Amniotic stem cell (primary cell): ENCODE measurements at regions not wholly inside any gene's neighbourhood (a gene's known extent, or its start where the extent isn't known, plus 50 kb on each side); places are given as distances from the start of the nearest gene placed in this dataset.

ENCODE experiments used
- DNase-seq: peaks from one replicate; lab custom pipeline; 2025; lab: John Stamatoyannopoulos, UW

DNA sequence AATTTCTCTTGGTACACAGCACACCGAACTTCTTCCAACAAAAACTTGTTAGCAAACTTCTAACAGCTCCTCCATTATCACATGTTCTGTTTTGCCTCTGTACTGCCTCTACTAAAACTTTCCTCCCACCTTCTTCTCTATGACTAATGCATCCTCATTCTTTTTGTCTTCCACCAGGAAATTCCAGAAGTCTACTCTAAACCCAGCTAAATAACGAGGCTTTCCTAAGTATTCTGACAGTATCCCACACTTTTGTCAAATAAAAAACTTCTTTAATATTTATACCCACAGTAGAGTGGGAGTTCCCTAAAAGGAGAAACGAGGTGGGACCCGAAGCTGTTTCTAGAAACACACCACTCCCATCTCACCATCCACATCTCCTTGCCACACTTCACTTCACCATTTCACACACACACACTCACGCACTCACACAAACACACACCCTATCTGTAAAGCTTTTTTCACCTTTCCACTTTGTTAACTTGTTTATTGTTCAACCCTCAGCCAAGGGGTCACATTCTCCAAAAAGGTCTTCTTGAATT lies 280.3 kb downstream of the ARAP2 start:
- DNase-seq: no peak

DNA sequence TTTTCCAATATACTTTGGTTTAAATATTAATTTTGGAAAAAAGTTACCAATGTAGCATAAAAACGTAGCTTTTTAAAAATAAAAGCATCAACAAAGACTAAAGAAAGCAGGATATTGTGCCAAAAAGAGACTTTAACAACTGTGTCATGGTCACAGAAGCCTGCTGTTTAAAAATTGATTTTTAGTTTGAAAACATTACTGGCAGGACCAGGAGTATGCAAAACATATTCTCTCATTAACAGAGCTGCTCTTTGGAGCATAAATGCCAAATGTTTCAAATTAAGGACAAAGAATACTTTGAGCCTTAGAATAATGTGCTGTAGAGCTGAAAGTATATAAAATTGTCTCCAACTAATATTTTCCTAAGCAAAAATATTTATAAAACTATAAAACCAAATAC lies 279.0 kb downstream of the ARAP2 start:
- no peak for DNase-seq

DNA sequence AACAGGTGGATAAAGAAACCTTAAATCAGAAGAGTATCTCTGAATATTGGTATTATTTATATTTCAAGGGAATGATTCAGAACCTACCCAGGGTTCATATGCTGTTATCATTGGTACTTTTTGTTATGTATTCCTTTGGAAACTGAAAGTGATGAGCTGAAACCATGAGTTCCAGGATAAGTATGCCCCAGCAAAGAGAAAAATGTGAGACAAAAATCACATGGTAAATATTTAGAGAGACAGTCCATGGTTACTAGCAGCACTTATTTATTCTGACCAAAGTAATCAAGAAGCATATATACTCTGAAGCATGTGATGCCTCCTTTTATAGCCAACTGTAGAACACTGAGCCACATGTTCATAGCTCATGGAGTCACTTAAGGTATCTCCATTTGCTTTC lies 277.7 kb downstream of the ARAP2 start:
- no peak for DNase-seq

DNA sequence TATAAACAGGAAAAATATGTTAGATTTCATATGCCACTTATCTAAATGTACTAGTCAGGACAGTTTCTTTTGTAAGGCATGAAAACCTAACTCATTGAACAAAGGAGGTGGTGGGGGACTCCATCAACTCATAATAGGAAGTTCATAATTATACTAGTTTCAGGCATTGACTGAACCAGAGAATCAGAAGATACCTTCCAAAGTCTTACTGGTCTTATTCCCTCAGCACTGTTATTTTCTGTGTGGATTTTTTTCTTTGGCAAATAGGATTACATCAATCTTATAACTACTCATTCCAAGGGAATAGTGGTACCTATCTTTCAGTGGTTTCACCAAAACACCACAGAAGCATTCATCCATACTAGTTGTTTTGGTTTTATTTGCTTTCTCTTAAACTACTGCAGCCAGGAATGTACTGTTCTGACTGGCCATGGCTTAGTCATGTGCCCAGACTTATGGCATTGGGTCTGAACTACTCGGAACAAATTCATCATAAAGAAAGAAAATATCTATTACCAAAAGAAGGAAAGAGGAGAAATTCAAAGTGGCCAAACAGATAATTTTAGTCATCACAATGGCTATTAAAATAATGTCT lies 273.9 kb downstream of the ARAP2 start:
- DNase-seq: no peak

DNA sequence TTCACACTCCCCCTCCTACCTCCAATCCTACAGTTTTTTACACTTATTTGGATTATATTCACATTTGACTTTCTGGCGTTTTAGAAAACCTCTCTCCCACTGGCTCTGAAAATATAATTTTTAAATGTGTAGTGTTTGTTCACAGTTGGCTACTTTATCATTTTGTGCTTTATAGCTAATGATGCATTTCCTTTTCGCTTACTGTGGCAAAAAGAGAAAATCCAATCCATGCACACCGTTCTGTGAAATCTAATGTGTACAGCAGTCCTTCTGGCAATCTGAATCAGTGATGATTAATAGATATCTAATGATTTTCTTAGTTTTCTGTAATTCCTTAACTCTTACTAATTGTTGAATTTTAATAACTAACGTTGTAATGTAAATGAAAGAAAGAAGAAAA lies 271.5 kb downstream of the ARAP2 start:
- no peak for DNase-seq

DNA sequence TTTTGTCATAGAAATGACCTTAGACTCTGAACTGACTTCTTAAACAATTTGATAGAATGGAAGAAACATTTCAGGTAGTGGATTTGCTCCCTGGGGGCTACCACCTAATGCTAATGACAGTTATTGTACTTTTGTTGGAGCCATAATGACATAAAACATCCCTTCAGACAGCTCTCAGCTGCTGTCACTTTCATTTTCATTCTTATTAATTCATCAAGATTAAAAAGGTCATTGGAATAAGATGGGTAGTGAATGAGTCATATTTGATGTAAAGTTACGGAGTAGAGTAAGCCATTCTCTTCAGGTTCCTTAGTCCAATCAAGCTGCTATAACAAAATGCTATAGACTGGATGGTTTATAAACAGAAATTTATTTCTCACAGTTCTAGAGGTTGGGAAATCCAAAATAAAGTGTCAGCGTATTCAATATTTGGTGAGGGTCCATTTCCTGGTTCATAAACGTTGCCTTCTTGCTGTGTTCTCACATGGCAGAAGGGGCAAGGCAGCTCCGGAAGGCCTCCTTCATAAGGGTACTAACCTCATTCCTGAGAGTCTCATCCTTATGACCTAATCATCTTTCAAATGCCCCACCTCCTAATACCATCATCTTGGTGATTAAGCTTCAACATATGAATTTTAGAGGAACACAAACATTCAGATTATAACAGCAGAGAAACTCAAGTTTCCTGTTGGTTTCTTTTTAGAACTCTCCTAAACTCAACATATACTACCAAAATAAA lies 268.5 kb downstream of the ARAP2 start:
- DNase-seq: no peak

DNA sequence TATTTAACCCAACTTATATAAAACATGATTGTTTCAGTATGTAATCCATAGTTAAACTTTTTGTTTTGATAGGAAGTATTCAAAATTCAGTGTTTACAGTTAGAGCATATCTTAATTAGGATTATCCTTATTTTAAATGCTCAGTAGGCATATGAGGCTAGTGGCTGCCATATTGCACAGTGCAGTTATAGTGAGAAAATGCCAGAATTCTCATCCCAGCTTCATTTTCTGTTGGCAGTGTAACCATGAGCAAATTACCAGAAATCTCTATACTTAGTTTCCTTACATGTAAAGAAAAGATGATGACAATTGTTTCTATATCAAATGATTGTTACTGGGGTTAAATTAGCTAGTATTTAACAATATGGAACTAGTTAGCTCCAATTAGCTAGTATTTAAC lies 265.8 kb downstream of the ARAP2 start:
- no peak for DNase-seq

DNA sequence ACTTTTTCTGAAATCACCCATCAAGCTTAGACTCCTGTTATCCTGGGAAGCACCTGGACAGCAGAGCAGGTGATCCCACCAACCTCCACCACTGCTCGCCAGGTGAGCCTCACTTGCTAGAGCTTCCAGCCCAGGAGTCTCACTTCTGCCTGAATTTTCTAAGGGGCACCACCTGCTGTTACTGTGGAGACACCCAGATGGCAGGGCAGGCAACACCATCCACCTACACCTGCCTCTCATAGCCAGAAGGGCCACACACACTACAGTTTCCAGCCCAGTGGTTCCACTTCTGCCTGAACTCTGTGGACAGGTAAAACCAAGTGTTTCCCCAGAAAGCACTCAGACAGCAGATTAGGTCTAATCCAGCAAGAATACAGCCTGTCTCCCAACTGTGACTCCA lies 262.0 kb downstream of the ARAP2 start:
- no peak for DNase-seq

DNA sequence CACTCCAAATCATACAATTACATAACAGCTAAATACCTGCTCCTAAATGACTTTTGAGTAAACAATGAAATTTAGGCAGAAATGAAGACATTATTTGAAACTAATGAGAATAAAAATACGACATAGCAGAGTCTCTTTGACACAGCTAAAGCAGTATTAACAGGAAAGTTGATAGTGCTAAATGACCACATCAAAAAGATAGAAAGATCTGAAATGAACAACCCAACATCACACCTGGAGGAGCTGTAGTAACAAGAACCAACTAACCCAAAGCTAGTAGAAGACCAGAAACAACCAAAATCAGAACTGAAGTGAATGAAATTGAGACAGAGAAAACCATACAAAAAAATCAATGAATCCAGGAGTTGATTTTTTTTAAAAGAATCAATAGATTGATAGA lies 257.8 kb downstream of the ARAP2 start:
- DNase-seq: no peak

DNA sequence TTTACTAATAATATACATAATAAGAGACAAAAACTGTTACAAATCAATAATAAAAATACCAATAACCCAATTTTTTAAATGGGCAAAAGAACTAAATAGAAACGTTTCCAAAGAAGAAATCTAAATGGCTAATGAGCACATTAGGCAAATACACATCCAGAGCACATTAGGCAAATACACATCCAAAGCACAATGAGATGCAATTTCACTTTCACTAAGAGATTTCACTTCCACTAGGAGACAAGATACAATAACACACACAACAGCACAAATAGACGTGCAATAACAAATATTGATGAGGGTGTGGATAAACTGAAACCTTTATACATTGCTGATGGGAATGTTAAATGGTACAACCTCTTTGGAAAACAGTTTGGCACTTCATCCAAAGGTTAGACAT lies 250.7 kb downstream of the ARAP2 start:
- no peak for DNase-seq

DNA sequence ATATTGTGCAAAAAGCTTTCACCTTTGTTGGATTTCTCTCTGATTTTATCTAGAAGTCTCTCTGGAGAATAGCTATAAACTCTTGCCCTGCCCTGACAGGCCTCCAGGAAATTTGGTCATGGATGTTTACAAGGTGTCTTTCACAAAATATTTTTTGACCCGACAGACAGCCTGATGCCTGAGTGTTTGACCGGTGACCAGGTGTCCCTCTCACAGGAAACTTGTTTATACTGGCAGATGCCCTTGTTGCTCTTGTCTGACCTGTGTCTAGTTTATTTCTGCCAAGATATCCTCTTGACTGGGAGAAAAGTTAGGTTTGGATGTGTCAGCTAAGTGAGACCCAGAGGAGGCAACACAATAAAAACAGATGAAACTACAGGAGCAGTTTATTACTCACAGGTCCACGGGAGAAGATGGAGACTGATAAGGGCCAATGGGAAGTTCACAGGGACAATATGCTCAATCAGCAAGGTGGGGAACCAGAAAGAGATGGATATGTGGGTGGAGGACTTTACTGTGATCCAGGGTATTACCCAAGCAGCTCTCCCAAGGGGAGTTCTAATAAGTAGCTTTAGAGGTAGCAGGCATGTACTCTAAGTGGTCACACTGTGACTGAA lies 243.3 kb downstream of the ARAP2 start:
- no peak for DNase-seq

DNA sequence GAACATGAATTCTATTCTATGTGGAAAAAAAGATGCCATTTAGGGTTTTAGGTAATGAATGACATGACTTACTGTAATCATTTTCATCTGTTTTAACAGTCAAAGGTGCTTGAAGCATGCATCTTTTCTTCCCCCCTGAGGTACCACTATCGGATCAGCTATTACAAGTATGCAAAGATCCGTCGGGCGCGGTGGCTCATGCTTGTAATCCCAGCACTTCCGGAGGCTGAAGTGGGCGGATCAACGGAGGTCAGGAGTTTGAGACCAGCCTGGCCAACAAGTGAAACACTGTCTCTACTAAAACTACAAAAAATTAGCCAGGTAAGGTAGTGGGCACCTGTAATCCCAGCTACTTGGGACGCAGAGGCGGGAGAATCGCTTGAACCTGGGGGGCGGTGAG lies 241.3 kb downstream of the ARAP2 start:
- DNase-seq: no peak

DNA sequence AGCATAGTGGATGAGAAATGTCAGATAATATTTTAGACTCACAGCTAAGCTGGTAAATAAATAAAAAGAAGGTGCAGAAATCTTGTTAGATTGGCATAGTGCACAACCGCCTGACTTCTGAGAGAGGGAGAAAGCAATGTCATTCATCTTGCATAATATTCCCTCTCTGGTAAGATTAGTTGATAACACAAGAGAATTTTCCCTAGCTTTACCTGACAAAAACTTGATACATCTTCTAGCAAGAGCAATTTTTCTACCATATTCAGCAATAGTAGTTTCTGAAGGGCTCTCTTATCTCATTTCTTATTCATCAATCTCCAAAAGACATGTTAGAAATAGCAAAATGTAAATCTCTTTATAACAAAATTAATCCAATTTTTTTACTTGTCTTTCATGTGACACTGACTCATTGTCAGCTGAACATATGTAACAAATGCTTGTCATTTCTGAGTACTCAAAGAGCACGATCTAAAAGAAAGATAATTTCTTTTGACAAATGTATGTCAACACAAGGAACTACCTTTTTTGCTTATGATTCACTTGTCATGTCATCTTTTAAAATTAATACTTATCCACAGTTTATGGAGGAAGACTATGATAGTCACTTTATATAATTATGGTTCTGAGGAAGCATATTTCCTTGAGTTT lies 240.0 kb downstream of the ARAP2 start:
- no peak for DNase-seq

DNA sequence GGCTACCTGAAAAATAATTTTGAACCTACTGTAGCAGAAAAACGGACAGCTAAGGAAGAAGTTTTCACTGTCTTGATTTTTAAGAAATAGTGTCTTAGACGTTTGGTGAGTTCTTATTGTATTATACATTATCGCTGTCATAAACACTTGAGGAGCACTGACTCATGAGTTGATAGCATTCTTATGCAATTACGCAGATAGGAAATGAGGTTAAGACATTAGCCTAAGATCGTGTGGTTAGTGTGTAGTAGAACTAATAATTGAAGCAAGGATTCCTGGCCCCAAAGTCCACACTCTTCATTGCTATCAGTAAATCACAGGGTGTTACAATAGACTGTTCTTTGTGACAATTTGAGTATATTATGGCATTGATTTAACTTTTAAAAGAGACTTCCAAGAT lies 238.1 kb downstream of the ARAP2 start:
- DNase-seq: no peak

DNA sequence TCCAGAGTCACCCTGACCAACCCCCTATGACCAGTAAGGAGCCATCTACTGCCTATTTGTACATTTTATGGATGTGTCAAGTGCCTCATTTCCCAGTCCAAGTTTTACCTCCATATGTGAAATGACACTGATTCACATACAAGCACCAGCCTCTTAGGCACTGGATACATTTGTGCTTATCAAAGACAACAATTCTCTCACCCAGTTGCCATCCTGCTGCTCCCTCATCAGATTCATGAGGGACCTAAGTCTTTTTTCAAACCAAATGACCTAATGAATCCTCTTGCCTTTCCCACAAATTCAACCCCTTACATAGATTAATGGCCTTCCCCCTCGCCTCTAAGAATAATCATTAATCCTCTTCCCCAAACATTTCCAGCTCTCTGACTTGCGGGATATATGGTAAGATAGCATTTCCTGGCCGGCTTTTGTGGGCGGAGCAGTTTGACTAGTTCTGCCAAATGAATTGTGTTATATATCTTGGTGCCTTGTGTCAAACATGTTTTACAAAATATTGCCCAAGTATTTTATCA lies 233.9 kb downstream of the ARAP2 start:
- no peak for DNase-seq

DNA sequence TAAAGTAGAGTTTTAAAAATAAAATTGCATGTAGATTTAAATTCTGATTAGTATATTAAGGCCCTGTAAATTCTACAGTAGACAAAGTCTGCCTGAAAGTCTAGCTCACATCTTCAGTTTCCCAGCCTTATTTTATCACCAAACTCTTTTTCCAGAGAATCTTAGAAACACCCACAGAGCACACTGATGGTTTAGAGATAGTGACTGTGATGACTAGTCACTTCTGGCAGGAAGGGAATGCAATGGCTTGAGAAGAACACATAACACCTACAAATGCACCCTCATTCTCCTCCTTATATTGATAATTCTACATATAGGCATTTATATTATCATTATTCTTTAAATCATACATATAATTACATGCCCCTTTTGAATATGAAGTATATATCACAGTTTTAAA lies 232.9 kb downstream of the ARAP2 start:
- DNase-seq: no peak

DNA sequence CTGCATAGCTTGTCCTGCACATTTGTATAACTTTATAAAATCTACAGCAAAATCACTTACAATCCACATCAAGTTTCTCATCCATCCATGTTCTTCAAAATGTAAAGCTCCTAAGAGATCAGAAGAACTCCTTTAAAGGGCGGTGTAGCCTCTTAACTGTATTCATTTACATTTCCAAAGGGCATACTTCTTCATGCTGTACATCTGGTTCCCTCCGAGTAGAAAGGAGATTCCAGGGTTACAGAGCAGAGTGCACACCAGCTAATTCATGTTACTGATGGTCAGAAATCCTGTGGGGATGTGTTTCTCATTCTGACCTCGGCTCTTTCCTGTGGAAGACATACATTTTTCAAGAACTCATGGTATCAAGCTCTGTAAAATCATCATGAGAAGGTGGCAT lies 231.8 kb downstream of the ARAP2 start:
- DNase-seq: no peak

DNA sequence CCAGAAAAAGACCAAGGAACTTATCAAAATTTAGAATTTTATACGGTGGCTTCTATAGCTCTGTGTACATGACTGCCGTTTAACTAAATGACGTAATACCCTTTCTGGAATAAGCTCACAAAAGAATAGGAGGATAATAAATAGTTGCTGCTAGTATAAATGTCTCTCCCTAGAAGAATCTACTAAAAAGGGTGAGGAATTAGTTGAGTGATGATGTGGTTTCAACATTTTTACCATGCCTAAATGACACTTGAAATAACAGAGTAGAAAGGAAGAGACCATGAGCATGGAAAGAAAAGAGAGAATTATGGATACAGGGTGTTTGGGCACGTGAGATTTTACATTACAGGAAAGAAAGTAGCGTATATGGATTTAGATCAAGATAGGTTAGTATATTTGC lies 231.1 kb downstream of the ARAP2 start:
- DNase-seq: no peak
